ENCODE measurements at regions not wholly inside any gene's neighbourhood (a gene's known extent, or its start where the extent isn't known, plus 50 kb on each side); places are given as distances from the start of the nearest gene placed in this dataset.

GRCh38 chr3:30347679-30348216, 258.7 kb upstream of the TGFBR2 start:
- no peaks in the 10 kb centered on the region for H3K27me3 ChIP-seq (ENCODE audit: control insufficient read depth, extremely low read depth, insufficient read depth, low read length)
- no peaks in the 10 kb centered on the region for H3K9me3 ChIP-seq (ENCODE audit: control insufficient read depth, low read depth, low read length)
- H2AFZ ChIP-seq (ENCODE audit: control insufficient read depth, low read length): no peak overlapping the region
- H4K20me1 ChIP-seq (ENCODE audit: control insufficient read depth, extremely low read depth, insufficient read depth, low read length): no peaks in the 10 kb centered on the region
- TF ChIP-seq EZH2 (IDR thresholded peaks at IDR 0.05; ENCODE audit: low read length): no peak
- TF ChIP-seq, protein P1, sequence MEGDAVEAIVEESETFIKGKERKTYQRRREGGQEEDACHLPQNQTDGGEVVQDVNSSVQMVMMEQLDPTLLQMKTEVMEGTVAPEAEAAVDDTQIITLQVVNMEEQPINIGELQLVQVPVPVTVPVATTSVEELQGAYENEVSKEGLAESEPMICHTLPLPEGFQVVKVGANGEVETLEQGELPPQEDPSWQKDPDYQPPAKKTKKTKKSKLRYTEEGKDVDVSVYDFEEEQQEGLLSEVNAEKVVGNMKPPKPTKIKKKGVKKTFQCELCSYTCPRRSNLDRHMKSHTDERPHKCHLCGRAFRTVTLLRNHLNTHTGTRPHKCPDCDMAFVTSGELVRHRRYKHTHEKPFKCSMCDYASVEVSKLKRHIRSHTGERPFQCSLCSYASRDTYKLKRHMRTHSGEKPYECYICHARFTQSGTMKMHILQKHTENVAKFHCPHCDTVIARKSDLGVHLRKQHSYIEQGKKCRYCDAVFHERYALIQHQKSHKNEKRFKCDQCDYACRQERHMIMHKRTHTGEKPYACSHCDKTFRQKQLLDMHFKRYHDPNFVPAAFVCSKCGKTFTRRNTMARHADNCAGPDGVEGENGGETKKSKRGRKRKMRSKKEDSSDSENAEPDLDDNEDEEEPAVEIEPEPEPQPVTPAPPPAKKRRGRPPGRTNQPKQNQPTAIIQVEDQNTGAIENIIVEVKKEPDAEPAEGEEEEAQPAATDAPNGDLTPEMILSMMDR (optimal IDR thresholded peaks at IDR 0.05 in 1 of 3, IDR thresholded peaks at IDR 0.05 in 1 of 3, conservative IDR thresholded peaks at IDR 0.05 in 1 of 3; ENCODE audit: extremely low read depth in 1 of 3, insufficient read depth in 2 of 3, low read length in 3 of 3): no peak
- no peaks in the 10 kb centered on the region for H3K9me1 ChIP-seq (ENCODE audit: control insufficient read depth, extremely low read depth, insufficient read depth, low read length)
- peak overlapping the region in 2 of 3 experiments; percentile 13 to 23 for H3K4me3 ChIP-seq (ENCODE audit: control insufficient read depth in 2 of 3, extremely low read depth in 1 of 3, insufficient read depth in 2 of 3, low read depth in 1 of 3, low read length in 3 of 3)
- peak overlapping the region; percentile 72 for H3K4me2 ChIP-seq (ENCODE audit: control insufficient read depth, extremely low read depth, insufficient read depth, low read depth, low read length)
- peak overlapping the region; percentile 94 for H3K27ac ChIP-seq (ENCODE audit: control insufficient read depth, insufficient read depth, low read length)
- H3K4me1 ChIP-seq (ENCODE audit: control insufficient read depth, extremely low read depth, insufficient read depth, low read length): peaks cover 70% of the 10 kb centered on the region
- no peaks in the 10 kb centered on the region for H3K36me3 ChIP-seq (ENCODE audit: control insufficient read depth in 2 of 2, extremely low read depth in 1 of 2, insufficient read depth in 2 of 2, low read length in 2 of 2)
- peak; percentile 82 for DNase-seq (ENCODE audit: low read depth, low spot score)
- H3K79me2 ChIP-seq (ENCODE audit: control insufficient read depth, insufficient read depth, low read length): no peaks in the 10 kb centered on the region
- dilution Hi-C loops (cut with MboI; ENCODE audit: extremely low pct_ligation_motif_present, low sequenced_read_pairs): no loop called here
- peak overlapping the region; percentile 39 for H3K9ac ChIP-seq (ENCODE audit: control insufficient read depth, extremely low read depth, insufficient read depth, low read length)
- FAIRE-seq: peak; percentile 96

DNA sequence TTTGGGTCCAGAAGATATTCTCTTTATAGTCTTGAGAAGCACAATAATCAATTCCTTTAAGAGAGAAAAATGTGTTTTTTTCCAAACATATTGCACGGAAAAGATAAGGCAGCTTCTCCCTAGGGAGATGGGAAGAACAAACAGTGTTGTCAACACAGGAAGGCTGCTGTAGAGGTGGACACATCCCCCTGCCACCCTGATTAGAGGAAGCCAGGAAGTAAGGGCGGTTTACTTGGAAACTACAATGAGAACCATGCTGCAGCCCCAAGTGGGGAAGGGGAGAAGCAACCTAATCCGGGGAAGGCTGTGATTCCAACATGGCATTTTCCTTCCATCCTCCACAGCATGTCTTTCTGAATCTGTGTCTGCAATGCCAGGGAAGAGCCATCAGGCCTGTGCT, 256.9 kb upstream of the TGFBR2 start:
- peaks cover 68% of the 10 kb centered on the region for H3K4me1 ChIP-seq (ENCODE audit: control insufficient read depth, extremely low read depth, insufficient read depth, low read length)
- H3K27ac ChIP-seq (ENCODE audit: control insufficient read depth, insufficient read depth, low read length): peak overlapping the region; percentile 2
- no peak for TF ChIP-seq EZH2 (IDR thresholded peaks at IDR 0.05; ENCODE audit: low read length)
- TF ChIP-seq, protein P1 (optimal IDR thresholded peaks at IDR 0.05 in 1 of 3, IDR thresholded peaks at IDR 0.05 in 1 of 3, conservative IDR thresholded peaks at IDR 0.05 in 1 of 3; ENCODE audit: extremely low read depth in 1 of 3, insufficient read depth in 2 of 3, low read length in 3 of 3): no peak

More for the DNA sequence above, 256.9 kb upstream of the TGFBR2 start:
- DNase-seq (ENCODE audit: low read depth, low spot score) (no peak), FAIRE-seq (no peak)
- H3K4me2 ChIP-seq (ENCODE audit: control insufficient read depth, extremely low read depth, insufficient read depth, low read depth, low read length): no peak overlapping the region
- no peaks in the 10 kb centered on the region for H3K79me2 ChIP-seq (ENCODE audit: control insufficient read depth, insufficient read depth, low read length)
- no peak overlapping the region for H3K9ac ChIP-seq (ENCODE audit: control insufficient read depth, extremely low read depth, insufficient read depth, low read length)
- H3K9me1 ChIP-seq (ENCODE audit: control insufficient read depth, extremely low read depth, insufficient read depth, low read length): no peaks in the 10 kb centered on the region
- H3K36me3 ChIP-seq (ENCODE audit: control insufficient read depth in 2 of 2, extremely low read depth in 1 of 2, insufficient read depth in 2 of 2, low read length in 2 of 2): no peaks in the 10 kb centered on the region
- dilution Hi-C loops (cut with MboI; ENCODE audit: extremely low pct_ligation_motif_present, low sequenced_read_pairs): no loop called here
- H3K27me3 ChIP-seq (ENCODE audit: control insufficient read depth, extremely low read depth, insufficient read depth, low read length): no peaks in the 10 kb centered on the region
- peak overlapping the region; percentile 55 for H2AFZ ChIP-seq (ENCODE audit: control insufficient read depth, low read length)
- no peaks in the 10 kb centered on the region for H3K9me3 ChIP-seq (ENCODE audit: control insufficient read depth, low read depth, low read length)
- no peaks in the 10 kb centered on the region for H4K20me1 ChIP-seq (ENCODE audit: control insufficient read depth, extremely low read depth, insufficient read depth, low read length)
- H3K4me3 ChIP-seq (ENCODE audit: control insufficient read depth in 2 of 3, extremely low read depth in 1 of 3, insufficient read depth in 2 of 3, low read depth in 1 of 3, low read length in 3 of 3): no peak overlapping the region
